ENCODE measurements at regions not wholly inside any gene's neighbourhood (a gene's known extent, or its start where the extent isn't known, plus 50 kb on each side); places are given as distances from the start of the nearest gene placed in this dataset.
"Not testable (repeated sequence)": the region's sequence is repeated elsewhere in the genome, so short reads cannot be mapped to it uniquely, and the experiment has no call there.

GRCh38 chr20:29497261-29497671 is 1760.2 kb upstream of the DEFB115 start:
- peak overlapping the region; percentile 18; the same call in 1 of the 2 replicates for H3K9ac ChIP-seq (ENCODE audit: low read length)
- H3K79me2 ChIP-seq (ENCODE audit: low read length), result no peaks in the 10 kb centered on the region
- H3K9me2 ChIP-seq (replicated peaks; ENCODE audit: insufficient read depth, low read length), result no peaks in the 10 kb centered on the region
- DNase-seq, result peak; percentile 91
- H3K4me1 ChIP-seq (ENCODE audit: low read length), result no peaks in the 10 kb centered on the region
- H3K36me3 ChIP-seq (replicated peaks; ENCODE audit: insufficient read depth, low read length), result no peaks in the 10 kb centered on the region
- H2AFZ ChIP-seq (ENCODE audit: low read length), result peak overlapping the region; percentile 67
- H4K20me1 ChIP-seq (ENCODE audit: insufficient read depth, low read length), result no peaks in the 10 kb centered on the region
- H3K4me2 ChIP-seq (ENCODE audit: low read depth, low read length), result peak overlapping the region; percentile 39; the same call in 1 of the 2 replicates
- H3K27ac ChIP-seq (ENCODE audit: low read length), result no peak overlapping the region
- H3K27me3 ChIP-seq (replicated peaks; ENCODE audit: insufficient read depth, low read length), result no peaks in the 10 kb centered on the region
- H3K9me3 ChIP-seq (replicated peaks; ENCODE audit: insufficient read depth, low read length), result no peaks in the 10 kb centered on the region
- H3F3A ChIP-seq (ENCODE audit: insufficient read depth, low read length), result no peaks in the 10 kb centered on the region
- TF ChIP-seq EZH2 (optimal IDR thresholded peaks at IDR 0.05; ENCODE audit: low read depth, low read length) (no peak), CTCF (IDR thresholded peaks at IDR 0.05; ENCODE audit: low read length) (no peak), EZH2phosphoT487 (IDR thresholded peaks at IDR 0.05; ENCODE audit: low read length) (no peak)
- peak overlapping the region; percentile 45 for H3K4me3 ChIP-seq (ENCODE audit: low read length)

- DNase-seq; H3K4me2 ChIP-seq (ENCODE audit: low read depth, low read length); H3K4me1 ChIP-seq (ENCODE audit: low read length); H3K9me2 ChIP-seq (replicated peaks; ENCODE audit: insufficient read depth, low read length); H3K27ac ChIP-seq (ENCODE audit: low read length); H3K27me3 ChIP-seq (replicated peaks; ENCODE audit: insufficient read depth, low read length); H3F3A ChIP-seq (ENCODE audit: insufficient read depth, low read length); H4K20me1 ChIP-seq (ENCODE audit: insufficient read depth, low read length); H3K9ac ChIP-seq (ENCODE audit: low read length); H3K9me3 ChIP-seq (replicated peaks; ENCODE audit: insufficient read depth, low read length); H3K36me3 ChIP-seq (replicated peaks; ENCODE audit: insufficient read depth, low read length); H3K79me2 ChIP-seq (ENCODE audit: low read length): not testable (repeated sequence)
- peak overlapping the region; percentile 67; the same call in 1 of the 2 replicates for H2AFZ ChIP-seq (ENCODE audit: low read length)
- peak overlapping the region; percentile 45; the same call in 1 of the 2 replicates for H3K4me3 ChIP-seq (ENCODE audit: low read length)
Observed at GRCh38 chr20:29497684-29498083, 1759.8 kb upstream of the DEFB115 start.

GRCh38 chr20:29500738-29501137 is 1756.7 kb upstream of the DEFB115 start:
- not testable (repeated sequence) for H3K27me3 ChIP-seq (replicated peaks; ENCODE audit: insufficient read depth, low read length); H3K4me1 ChIP-seq (ENCODE audit: low read length); H3K27ac ChIP-seq (ENCODE audit: low read length); H3F3A ChIP-seq (ENCODE audit: insufficient read depth, low read length); H3K9me2 ChIP-seq (replicated peaks; ENCODE audit: insufficient read depth, low read length); H4K20me1 ChIP-seq (ENCODE audit: insufficient read depth, low read length); DNase-seq; H3K9ac ChIP-seq (ENCODE audit: low read length); H3K9me3 ChIP-seq (replicated peaks; ENCODE audit: insufficient read depth, low read length); H3K4me3 ChIP-seq (ENCODE audit: low read length); H3K79me2 ChIP-seq (ENCODE audit: low read length); H3K36me3 ChIP-seq (replicated peaks; ENCODE audit: insufficient read depth, low read length); H2AFZ ChIP-seq (ENCODE audit: low read length); H3K4me2 ChIP-seq (ENCODE audit: low read depth, low read length)

- H3K4me2 ChIP-seq (ENCODE audit: low read depth, low read length); H3F3A ChIP-seq (ENCODE audit: insufficient read depth, low read length); H3K4me3 ChIP-seq (ENCODE audit: low read length); H3K27ac ChIP-seq (ENCODE audit: low read length); DNase-seq; H3K4me1 ChIP-seq (ENCODE audit: low read length); H3K9me3 ChIP-seq (replicated peaks; ENCODE audit: insufficient read depth, low read length); H3K36me3 ChIP-seq (replicated peaks; ENCODE audit: insufficient read depth, low read length); H3K9me2 ChIP-seq (replicated peaks; ENCODE audit: insufficient read depth, low read length); H3K9ac ChIP-seq (ENCODE audit: low read length); H2AFZ ChIP-seq (ENCODE audit: low read length); H3K27me3 ChIP-seq (replicated peaks; ENCODE audit: insufficient read depth, low read length); H4K20me1 ChIP-seq (ENCODE audit: insufficient read depth, low read length); H3K79me2 ChIP-seq (ENCODE audit: low read length): not testable (repeated sequence)
Observed at GRCh38 chr20:29514634-29515033, 1742.8 kb upstream of the DEFB115 start.

GRCh38 chr20:29516847-29517246 is 1740.6 kb upstream of the DEFB115 start:
- H3K79me2 ChIP-seq (ENCODE audit: low read length); H3K9me2 ChIP-seq (replicated peaks; ENCODE audit: insufficient read depth, low read length); H3K27me3 ChIP-seq (replicated peaks; ENCODE audit: insufficient read depth, low read length); H3K36me3 ChIP-seq (replicated peaks; ENCODE audit: insufficient read depth, low read length); H4K20me1 ChIP-seq (ENCODE audit: insufficient read depth, low read length); H3K27ac ChIP-seq (ENCODE audit: low read length); H3F3A ChIP-seq (ENCODE audit: insufficient read depth, low read length); DNase-seq; H2AFZ ChIP-seq (ENCODE audit: low read length); H3K4me2 ChIP-seq (ENCODE audit: low read depth, low read length); H3K4me3 ChIP-seq (ENCODE audit: low read length); H3K9ac ChIP-seq (ENCODE audit: low read length); H3K4me1 ChIP-seq (ENCODE audit: low read length); H3K9me3 ChIP-seq (replicated peaks; ENCODE audit: insufficient read depth, low read length): not testable (repeated sequence)
